ENCODE measurements at regions not wholly inside any gene's neighbourhood (a gene's known extent, or its start where the extent isn't known, plus 50 kb on each side); places are given as distances from the start of the nearest gene placed in this dataset.

DNA sequence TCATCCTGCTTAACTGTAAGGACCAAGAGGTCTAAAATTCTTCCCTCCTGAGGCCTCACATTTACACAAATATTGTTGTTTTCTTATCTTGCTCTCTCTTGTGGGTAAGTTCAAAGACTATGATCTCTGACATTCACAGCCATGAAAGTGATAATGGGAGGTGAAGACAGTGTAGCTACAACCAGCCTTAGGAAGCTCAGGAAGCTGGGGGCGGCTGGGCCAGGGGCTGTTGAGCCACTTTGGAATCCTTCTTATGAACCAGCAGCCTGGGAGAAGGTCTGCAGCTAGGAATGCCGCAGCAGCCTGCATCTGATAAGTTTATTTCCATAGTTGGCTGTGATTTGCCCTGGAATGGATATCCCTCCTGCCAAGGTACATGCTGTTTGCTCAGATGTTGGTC, 316.2 kb downstream of the STIM2 start:
- Histone ChIP-seq H3K9ac (ENCODE audit: low read depth in 1 of 2, low read length in 2 of 2) (no peak overlapping the region), H3K4me1 (ENCODE audit: control insufficient read depth in 1 of 2, insufficient read depth in 2 of 2, low read length in 2 of 2) (no peaks in the 10 kb centered on the region), H3K36me3 (ENCODE audit: control insufficient read depth in 1 of 2, insufficient read depth in 2 of 2, low read length in 2 of 2) (no peaks in the 10 kb centered on the region), H3K4me3 (ENCODE audit: low read depth in 1 of 2, low read length in 2 of 2) (no peak overlapping the region), H3K9me3 (ENCODE audit: control insufficient read depth in 1 of 2, low read length in 2 of 2) (no peaks in the 10 kb centered on the region), H3K27ac (ENCODE audit: low read depth, low read length) (no peak overlapping the region), H3K27me3 (ENCODE audit: control insufficient read depth in 1 of 2, insufficient read depth in 2 of 2, low read length in 2 of 2) (no peaks in the 10 kb centered on the region)

DNA sequence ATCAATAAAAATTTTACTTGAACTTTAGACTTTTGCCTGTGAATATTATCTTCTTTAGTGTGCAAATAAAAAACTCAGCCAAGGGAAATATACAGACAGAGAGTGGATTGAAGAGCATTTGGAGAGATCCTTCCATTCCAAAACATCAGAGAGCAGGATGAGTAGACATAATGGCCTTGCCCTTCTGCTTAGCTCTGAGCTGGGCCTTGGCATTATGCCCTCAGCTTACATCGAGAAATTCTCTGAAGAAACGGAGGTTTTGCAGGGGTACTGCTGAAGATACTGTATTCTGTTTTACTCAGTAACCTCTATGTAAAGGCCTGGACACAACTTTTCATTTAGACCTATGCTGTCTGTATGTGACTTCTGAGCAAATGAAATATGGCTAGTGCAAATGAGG, 317.4 kb downstream of the STIM2 start:
- H3K27ac ChIP-seq (ENCODE audit: low read depth, low read length): no peak overlapping the region
- H3K4me1 ChIP-seq (ENCODE audit: control insufficient read depth in 1 of 2, insufficient read depth in 2 of 2, low read length in 2 of 2): no peaks in the 10 kb centered on the region
- H3K36me3 ChIP-seq (ENCODE audit: control insufficient read depth in 1 of 2, insufficient read depth in 2 of 2, low read length in 2 of 2): no peaks in the 10 kb centered on the region
- H3K27me3 ChIP-seq (ENCODE audit: control insufficient read depth in 1 of 2, insufficient read depth in 2 of 2, low read length in 2 of 2): no peaks in the 10 kb centered on the region
- H3K9me3 ChIP-seq (ENCODE audit: control insufficient read depth in 1 of 2, low read length in 2 of 2): no peaks in the 10 kb centered on the region
- no peak overlapping the region for H3K9ac ChIP-seq (ENCODE audit: low read depth in 1 of 2, low read length in 2 of 2)
- H3K4me3 ChIP-seq (ENCODE audit: low read depth in 1 of 2, low read length in 2 of 2): no peak overlapping the region

DNA sequence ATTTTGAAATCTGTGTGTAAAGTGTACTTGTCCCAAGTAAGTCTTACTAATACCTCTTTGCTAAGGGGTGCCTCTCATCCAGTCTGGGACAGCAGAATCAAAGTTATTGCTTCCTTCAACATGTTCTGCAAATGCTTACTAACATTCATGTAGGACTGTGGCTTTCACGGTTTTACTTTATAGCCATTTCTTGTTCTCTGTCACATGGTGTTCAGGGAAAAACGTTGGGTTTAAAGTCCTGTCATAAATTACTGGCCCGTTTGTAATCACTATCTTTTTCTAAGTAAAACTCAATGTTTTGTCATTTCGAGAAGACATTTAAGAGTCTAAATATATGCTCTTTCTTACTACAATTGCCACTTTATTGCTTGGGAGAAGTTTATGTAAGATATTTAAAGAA, 321.1 kb downstream of the STIM2 start:
- Histone ChIP-seq H3K9ac (ENCODE audit: low read depth in 1 of 2, low read length in 2 of 2) (no peak overlapping the region), H3K27ac (ENCODE audit: low read depth, low read length) (no peak overlapping the region), H3K4me3 (ENCODE audit: low read depth in 1 of 2, low read length in 2 of 2) (no peak overlapping the region), H3K27me3 (ENCODE audit: control insufficient read depth in 1 of 2, insufficient read depth in 2 of 2, low read length in 2 of 2) (no peaks in the 10 kb centered on the region), H3K9me3 (ENCODE audit: control insufficient read depth in 1 of 2, low read length in 2 of 2) (no peaks in the 10 kb centered on the region), H3K36me3 (ENCODE audit: control insufficient read depth in 1 of 2, insufficient read depth in 2 of 2, low read length in 2 of 2) (no peaks in the 10 kb centered on the region), H3K4me1 (ENCODE audit: control insufficient read depth in 1 of 2, insufficient read depth in 2 of 2, low read length in 2 of 2) (no peaks in the 10 kb centered on the region)

DNA sequence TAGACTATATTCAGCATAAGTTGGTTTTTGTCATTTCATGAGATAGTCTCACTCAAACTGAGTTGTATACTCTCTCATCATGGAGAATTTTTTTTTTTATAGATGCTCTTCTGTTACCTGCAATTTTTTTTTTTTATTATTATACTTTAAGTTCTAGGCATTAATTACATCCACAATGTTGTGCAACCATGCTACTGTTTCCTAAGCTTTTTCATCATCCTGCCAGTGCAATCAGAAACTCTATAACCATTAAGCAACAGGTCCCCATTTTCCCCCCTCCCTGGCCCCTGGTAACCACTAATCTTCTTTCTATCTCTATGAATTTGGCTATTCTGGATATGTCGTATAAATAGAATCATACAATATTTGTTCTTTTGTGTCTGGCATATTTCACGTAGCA, 321.6 kb downstream of the STIM2 start:
- H3K27me3 ChIP-seq (ENCODE audit: control insufficient read depth in 1 of 2, insufficient read depth in 2 of 2, low read length in 2 of 2): no peaks in the 10 kb centered on the region
- H3K4me3 ChIP-seq (ENCODE audit: low read depth in 1 of 2, low read length in 2 of 2): no peak overlapping the region

DNA sequence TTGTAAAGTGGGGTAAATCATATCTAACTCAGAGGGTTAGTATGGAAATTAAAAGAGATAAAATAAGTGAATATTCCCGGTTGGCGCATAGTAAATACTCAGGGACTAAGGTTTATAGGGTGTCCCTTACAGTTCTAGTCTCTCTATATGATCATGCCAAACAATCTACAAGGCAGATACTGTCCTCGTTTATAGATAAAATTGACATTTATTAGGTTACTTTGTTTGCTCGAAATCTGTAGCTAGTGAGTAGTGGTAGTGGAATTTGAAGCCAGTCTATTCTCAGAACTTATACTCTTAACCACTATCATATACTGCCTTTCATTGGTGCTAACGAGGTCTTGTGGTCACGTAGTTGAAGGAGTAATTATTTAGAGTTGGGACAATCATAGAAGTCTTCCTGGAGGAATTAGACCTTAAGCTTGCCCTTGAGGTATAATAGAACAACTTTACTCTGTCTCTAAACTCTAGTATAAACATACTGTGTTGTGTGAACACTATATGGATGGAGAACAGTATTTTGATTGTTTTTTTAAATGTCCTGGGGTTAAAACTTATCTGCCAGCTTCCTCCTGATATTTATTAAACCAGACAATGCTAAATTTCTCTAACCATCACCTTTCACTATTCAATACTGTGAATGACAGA, 324.0 kb downstream of the STIM2 start:
- no peaks in the 10 kb centered on the region for H3K27me3 ChIP-seq (ENCODE audit: control insufficient read depth in 1 of 2, insufficient read depth in 2 of 2, low read length in 2 of 2)
- H3K36me3 ChIP-seq (ENCODE audit: control insufficient read depth in 1 of 2, insufficient read depth in 2 of 2, low read length in 2 of 2): no peaks in the 10 kb centered on the region
- H3K9ac ChIP-seq (ENCODE audit: low read depth in 1 of 2, low read length in 2 of 2): no peak overlapping the region
- no peaks in the 10 kb centered on the region for H3K4me1 ChIP-seq (ENCODE audit: control insufficient read depth in 1 of 2, insufficient read depth in 2 of 2, low read length in 2 of 2)
- H3K27ac ChIP-seq (ENCODE audit: low read depth, low read length): no peak overlapping the region
- H3K9me3 ChIP-seq (ENCODE audit: control insufficient read depth in 1 of 2, low read length in 2 of 2): no peaks in the 10 kb centered on the region
- H3K4me3 ChIP-seq (ENCODE audit: low read depth in 1 of 2, low read length in 2 of 2): no peak overlapping the region

More for the DNA sequence above, 321.6 kb downstream of the STIM2 start:
- Histone ChIP-seq H3K4me1 (ENCODE audit: control insufficient read depth in 1 of 2, insufficient read depth in 2 of 2, low read length in 2 of 2) (no peaks in the 10 kb centered on the region), H3K36me3 (ENCODE audit: control insufficient read depth in 1 of 2, insufficient read depth in 2 of 2, low read length in 2 of 2) (no peaks in the 10 kb centered on the region), H3K9me3 (ENCODE audit: control insufficient read depth in 1 of 2, low read length in 2 of 2) (no peaks in the 10 kb centered on the region), H3K27ac (ENCODE audit: low read depth, low read length) (no peak overlapping the region), H3K9ac (ENCODE audit: low read depth in 1 of 2, low read length in 2 of 2) (no peak overlapping the region)

DNA sequence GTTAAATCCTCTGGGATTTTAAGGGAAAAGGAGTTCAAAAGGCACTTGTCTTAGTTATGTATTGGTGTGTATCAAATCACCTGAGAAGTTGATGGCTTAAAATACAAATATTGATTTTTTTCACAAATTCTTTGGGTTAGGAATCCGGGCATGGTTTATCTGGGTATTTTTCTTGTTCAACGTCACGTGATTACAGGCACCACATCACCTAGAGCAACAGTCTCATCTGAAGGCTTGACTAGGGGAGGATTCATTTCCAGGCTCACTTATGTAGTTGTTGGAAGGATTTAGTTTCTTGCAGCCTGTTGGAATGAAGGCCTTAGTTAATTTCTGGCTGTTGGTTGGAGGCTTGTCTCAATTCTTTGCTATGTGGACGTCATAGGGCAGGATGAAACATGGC, 326.1 kb downstream of the STIM2 start:
- H3K27me3 ChIP-seq (ENCODE audit: control insufficient read depth in 1 of 2, insufficient read depth in 2 of 2, low read length in 2 of 2): no peaks in the 10 kb centered on the region
- no peak overlapping the region for H3K9ac ChIP-seq (ENCODE audit: low read depth in 1 of 2, low read length in 2 of 2)
- H3K36me3 ChIP-seq (ENCODE audit: control insufficient read depth in 1 of 2, insufficient read depth in 2 of 2, low read length in 2 of 2): no peaks in the 10 kb centered on the region
- H3K27ac ChIP-seq (ENCODE audit: low read depth, low read length): no peak overlapping the region
- H3K4me1 ChIP-seq (ENCODE audit: control insufficient read depth in 1 of 2, insufficient read depth in 2 of 2, low read length in 2 of 2): no peaks in the 10 kb centered on the region
- H3K4me3 ChIP-seq (ENCODE audit: low read depth in 1 of 2, low read length in 2 of 2): no peak overlapping the region
- H3K9me3 ChIP-seq (ENCODE audit: control insufficient read depth in 1 of 2, low read length in 2 of 2): no peaks in the 10 kb centered on the region

DNA sequence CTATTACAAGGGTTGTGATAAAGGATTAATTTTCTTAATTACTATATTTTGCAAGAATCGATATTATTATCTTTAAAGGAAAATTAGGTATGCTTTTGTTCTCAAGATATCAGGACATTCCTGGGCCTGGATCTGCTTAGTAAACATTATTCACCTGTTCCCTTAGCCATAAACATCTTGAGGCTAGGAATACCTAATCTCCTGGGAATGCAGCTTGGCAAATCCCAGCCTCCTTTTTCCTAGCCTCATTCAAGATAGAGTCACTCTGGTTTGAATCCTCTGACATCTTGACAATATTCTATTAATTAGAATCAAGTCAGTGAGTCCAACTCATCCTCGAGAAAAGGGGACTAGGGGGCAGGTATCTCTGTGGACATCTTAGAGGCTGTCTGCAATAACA, 327.1 kb downstream of the STIM2 start:
- H3K9ac ChIP-seq (ENCODE audit: low read depth in 1 of 2, low read length in 2 of 2): no peak overlapping the region
- no peak overlapping the region for H3K27ac ChIP-seq (ENCODE audit: low read depth, low read length)
- no peaks in the 10 kb centered on the region for H3K9me3 ChIP-seq (ENCODE audit: control insufficient read depth in 1 of 2, low read length in 2 of 2)
- H3K36me3 ChIP-seq (ENCODE audit: control insufficient read depth in 1 of 2, insufficient read depth in 2 of 2, low read length in 2 of 2): no peaks in the 10 kb centered on the region
- no peaks in the 10 kb centered on the region for H3K27me3 ChIP-seq (ENCODE audit: control insufficient read depth in 1 of 2, insufficient read depth in 2 of 2, low read length in 2 of 2)
- no peaks in the 10 kb centered on the region for H3K4me1 ChIP-seq (ENCODE audit: control insufficient read depth in 1 of 2, insufficient read depth in 2 of 2, low read length in 2 of 2)
- H3K4me3 ChIP-seq (ENCODE audit: low read depth in 1 of 2, low read length in 2 of 2): no peak overlapping the region

DNA sequence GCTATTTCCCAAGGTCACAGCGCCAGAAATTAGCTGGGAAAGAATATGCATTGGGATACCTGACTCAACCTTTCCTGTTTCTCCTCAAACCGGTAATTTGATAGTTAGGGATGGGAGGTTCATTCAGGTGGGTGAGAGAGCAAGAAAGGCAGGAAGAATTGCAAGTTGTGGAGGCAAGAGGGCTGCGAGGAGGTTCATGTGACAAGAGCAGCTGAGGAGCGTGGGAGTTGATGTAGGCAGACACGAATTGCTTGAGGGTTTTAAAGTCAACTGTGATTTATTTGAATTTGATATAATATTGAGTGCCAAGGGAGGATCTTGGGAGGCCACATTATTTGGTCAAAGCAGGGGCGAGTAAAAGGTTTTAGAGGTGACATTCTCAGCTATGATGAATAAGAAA, 329.0 kb downstream of the STIM2 start:
- no peaks in the 10 kb centered on the region for H3K27me3 ChIP-seq (ENCODE audit: control insufficient read depth in 1 of 2, insufficient read depth in 2 of 2, low read length in 2 of 2)
- H3K36me3 ChIP-seq (ENCODE audit: control insufficient read depth in 1 of 2, insufficient read depth in 2 of 2, low read length in 2 of 2): no peaks in the 10 kb centered on the region
- no peak overlapping the region for H3K4me3 ChIP-seq (ENCODE audit: low read depth in 1 of 2, low read length in 2 of 2)
- no peak overlapping the region for H3K9ac ChIP-seq (ENCODE audit: low read depth in 1 of 2, low read length in 2 of 2)
- H3K4me1 ChIP-seq (ENCODE audit: control insufficient read depth in 1 of 2, insufficient read depth in 2 of 2, low read length in 2 of 2): no peaks in the 10 kb centered on the region
- no peak overlapping the region for H3K27ac ChIP-seq (ENCODE audit: low read depth, low read length)
- no peaks in the 10 kb centered on the region for H3K9me3 ChIP-seq (ENCODE audit: control insufficient read depth in 1 of 2, low read length in 2 of 2)

DNA sequence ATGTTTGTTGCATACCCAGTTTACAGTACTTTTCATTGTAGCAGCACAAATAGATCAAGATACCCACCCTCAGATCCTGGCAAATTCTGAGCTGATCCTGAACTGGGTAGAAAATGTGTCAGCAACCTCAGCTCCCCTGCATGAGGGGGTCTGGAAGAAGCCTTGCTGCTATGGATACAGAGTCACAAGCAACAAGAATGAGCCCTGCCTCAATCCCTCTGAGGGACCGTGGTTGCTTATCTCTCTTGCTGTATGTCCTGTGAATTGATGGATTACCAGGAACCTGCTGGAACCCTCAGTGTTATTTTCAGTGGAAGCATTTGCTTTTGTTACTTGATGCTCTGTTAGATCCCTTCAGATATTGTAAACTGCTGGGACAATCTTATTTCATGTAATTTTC, 331.0 kb downstream of the STIM2 start:
- Histone ChIP-seq H3K27ac (ENCODE audit: low read depth, low read length) (no peak overlapping the region), H3K9ac (ENCODE audit: low read depth in 1 of 2, low read length in 2 of 2) (no peak overlapping the region), H3K36me3 (ENCODE audit: control insufficient read depth in 1 of 2, insufficient read depth in 2 of 2, low read length in 2 of 2) (no peaks in the 10 kb centered on the region), H3K4me1 (ENCODE audit: control insufficient read depth in 1 of 2, insufficient read depth in 2 of 2, low read length in 2 of 2) (no peaks in the 10 kb centered on the region), H3K4me3 (ENCODE audit: low read depth in 1 of 2, low read length in 2 of 2) (no peak overlapping the region), H3K27me3 (ENCODE audit: control insufficient read depth in 1 of 2, insufficient read depth in 2 of 2, low read length in 2 of 2) (no peaks in the 10 kb centered on the region), H3K9me3 (ENCODE audit: control insufficient read depth in 1 of 2, low read length in 2 of 2) (no peaks in the 10 kb centered on the region)

DNA sequence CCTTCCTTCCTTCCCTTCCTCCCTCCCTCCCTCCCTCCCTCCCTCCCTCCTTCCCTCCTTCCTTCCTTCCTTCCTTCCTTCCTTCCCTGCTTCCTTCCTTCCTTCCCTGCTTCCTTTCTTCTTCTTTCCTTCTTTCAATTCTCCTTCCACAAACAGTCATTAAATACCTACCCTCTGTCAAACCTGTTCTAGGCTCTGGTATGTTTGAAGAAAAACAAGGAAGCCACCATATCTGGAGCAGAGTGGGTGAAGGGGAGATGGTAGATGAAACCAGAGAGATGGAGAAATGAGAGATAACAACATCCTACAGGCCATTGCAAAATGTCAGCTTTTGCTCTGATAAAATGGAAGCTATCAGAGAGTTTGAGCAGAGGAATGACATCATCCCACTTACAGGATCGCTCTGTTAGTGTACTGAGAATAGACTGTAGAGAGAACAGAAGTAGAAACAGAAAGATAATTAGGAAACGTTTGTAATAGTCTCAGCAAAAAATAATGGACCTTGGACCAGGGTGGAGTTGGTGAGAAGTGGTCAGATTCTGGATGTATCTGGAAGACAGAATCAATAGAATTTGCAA, 334.0 kb downstream of the STIM2 start:
- H3K9me3 ChIP-seq (ENCODE audit: control insufficient read depth in 1 of 2, low read length in 2 of 2): no peaks in the 10 kb centered on the region
- H3K4me3 ChIP-seq (ENCODE audit: low read depth in 1 of 2, low read length in 2 of 2): no peak overlapping the region
- no peaks in the 10 kb centered on the region for H3K36me3 ChIP-seq (ENCODE audit: control insufficient read depth in 1 of 2, insufficient read depth in 2 of 2, low read length in 2 of 2)
- H3K27ac ChIP-seq (ENCODE audit: low read depth, low read length): no peak overlapping the region
- H3K4me1 ChIP-seq (ENCODE audit: control insufficient read depth in 1 of 2, insufficient read depth in 2 of 2, low read length in 2 of 2): no peaks in the 10 kb centered on the region
- no peak overlapping the region for H3K9ac ChIP-seq (ENCODE audit: low read depth in 1 of 2, low read length in 2 of 2)
- H3K27me3 ChIP-seq (ENCODE audit: control insufficient read depth in 1 of 2, insufficient read depth in 2 of 2, low read length in 2 of 2): no peaks in the 10 kb centered on the region

Measured in duodenal mucosa (tissue), 2 donors.